NCI-H460 (cell line): ENCODE measurements at regions not wholly inside any gene's neighbourhood (a gene's known extent, or its start where the extent isn't known, plus 50 kb on each side); places are given as distances from the start of the nearest gene placed in this dataset.
"Not testable (repeated sequence)": the region's sequence is repeated elsewhere in the genome, so short reads cannot be mapped to it uniquely, and the experiment has no call there.

Experiments used
- DNase-seq: peaks from one replicate; pipeline ENCODE4 v3.0.0-alpha.2; 2016; ENCODE audit warnings: low read depth; ENCODE audit errors: extremely low read depth
- small RNA-seq, 2 experiments: library from RNA; depleted of rRNA; stranded (forward); fragments of <200 nt; gene quantifications; one replicate each; pipeline ENCODE3, GENCODE V24; 2014

DNA sequence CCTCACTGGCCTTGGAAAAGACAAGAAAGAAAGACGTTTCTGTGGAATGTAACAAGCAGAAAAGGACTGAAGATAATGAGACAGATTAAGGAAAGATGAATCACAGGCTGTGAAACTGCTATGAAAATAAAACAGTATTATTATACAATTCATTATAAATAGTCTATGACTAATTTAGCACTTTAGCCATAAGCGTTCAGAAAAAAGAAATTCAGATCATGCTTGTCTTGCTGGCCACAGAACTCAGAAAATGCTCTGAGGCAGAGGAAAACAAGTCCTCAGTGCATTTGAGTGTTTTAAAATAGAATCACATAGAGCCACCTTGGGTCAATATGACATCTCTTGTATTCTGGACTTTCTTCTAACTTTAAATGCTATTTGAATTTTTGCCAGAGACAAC, 65.9 kb upstream of the NBPF26 start:
- DNase-seq, result not testable (repeated sequence)

DNA sequence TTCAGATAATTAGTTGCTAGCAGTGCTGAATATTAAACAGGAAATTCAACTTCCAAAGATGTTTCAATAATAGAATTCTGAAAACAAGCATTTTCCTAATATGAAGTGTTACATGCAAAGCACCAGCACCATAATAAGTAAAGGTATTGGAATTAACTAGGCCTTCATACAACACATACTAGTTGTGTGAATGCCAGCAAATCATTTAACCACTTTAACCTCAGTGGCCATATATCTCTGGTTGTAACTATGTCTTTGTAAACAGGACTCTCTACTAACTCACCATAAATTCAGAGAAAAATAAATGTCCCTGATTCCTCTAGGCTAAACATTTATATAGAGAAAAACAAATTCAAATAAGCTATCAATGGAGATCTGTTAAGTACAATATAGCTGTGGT, 65.1 kb upstream of the NBPF26 start:
- DNase-seq, result not testable (repeated sequence)

DNA sequence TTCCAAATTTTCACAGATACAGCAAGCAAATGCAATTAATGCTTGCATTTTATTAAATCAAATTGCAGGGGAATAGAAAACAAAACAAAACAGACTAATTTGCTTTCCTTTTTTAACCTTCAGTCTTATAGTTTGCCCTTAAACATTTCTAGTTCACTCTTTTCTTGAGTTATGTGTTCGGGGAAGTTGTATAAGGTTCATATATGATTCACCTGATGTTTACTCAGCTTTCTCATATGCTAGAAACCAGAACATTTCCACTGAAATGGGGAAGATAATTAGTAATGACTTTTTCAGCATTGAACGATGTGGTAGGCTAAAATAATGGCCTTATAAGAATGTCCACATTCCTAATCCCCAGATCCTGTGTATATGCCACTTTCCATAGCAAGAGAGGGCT, 64.6 kb upstream of the NBPF26 start:
- DNase-seq, result not testable (repeated sequence)

DNA sequence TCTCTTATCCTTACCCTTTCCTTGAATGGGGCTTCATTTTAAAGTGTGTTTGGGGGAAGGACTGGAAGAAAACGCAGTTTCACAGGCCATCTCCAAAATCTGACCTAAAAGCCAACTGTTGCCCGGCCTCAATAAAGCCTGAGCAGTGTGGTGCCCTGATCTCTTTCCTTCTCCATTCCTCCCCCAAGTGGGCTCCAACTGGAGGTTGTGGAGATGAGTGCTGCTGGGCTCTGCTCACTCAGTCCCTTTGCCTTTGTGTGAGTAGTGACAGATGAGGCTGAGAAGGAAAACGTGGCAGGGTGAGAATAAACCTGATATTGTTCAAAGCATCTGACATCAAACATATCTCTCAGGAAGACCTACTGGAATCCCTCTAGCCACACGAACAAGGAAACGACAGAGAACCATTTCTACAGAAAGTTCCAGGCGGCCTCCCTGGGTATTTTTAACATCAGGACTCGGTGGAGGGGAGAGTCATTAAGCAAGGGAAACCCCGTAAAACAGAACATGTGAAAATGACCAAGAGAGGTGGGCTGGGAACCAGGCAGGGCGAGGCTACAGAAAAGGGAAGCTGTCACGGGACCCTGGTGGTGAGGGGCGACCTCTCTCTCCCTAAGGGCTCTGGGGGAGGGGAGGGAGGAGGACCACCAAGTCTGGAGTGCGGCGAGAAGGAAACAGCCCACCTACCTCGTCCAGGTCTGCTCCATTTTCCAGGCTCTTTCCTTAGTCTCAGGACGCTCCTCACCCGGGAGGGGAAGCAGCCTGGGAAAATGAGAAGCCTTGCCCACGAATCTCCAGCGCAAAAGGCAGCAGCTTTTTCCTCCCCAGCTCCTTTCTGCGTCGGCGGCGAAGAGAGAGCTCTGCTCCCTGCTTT, 59.1 kb upstream of the NBPF26 start:
- DNase-seq, result not testable (repeated sequence)

DNA sequence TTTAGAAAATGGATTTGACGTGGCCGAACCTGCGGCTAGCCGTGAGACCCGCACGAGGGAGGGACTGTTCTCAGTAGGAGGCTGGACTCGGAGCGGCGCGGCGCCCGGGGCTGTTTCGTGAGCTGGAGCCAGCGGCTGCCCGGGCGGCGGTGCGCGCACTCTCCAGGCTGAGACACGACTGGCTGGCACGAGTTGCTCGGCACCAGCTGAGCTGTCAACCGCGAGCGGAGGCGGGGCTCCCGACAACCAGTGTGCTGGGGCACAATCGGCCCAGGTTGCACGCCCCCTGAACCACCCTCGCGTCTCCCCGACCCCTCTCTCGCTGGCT, 58.5 kb upstream of the NBPF26 start:
- DNase-seq, result not testable (repeated sequence)

DNA sequence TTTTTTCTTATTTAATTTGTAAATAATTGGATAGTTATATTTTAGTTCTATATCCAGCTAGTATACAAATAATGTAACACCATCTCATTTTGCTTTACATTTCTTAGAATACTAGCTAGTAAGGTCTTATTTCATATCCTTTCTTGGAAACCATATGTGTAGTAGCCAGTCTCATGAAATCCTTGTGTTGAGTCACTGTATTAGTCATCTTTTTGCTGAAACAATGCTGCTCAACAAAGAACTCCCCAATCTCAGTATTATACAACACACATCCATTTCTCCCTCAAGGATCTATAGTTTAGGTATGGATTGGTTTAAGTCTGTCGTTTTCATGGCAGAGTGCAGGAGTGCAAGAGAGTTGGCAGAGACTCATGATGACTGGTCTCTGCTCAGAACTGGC, 55.6 kb upstream of the NBPF26 start:
- DNase-seq, result not testable (repeated sequence)

Small RNAs in the stretch of these regions (small RNA-seq; reads per million reads assigned to genes)
- 0 reads per million in 2 experiments for gene RF00004
